GM21381 (cell line): ENCODE measurements at regions not wholly inside any gene's neighbourhood (a gene's known extent, or its start where the extent isn't known, plus 50 kb on each side); places are given as distances from the start of the nearest gene placed in this dataset.

Experiments used
- ATAC-seq: cut with Tn5 transposase; IDR thresholded peaks from one replicate; pipeline ENCODE4 v1.9.1; 2021; ENCODE audit warnings: mild to moderate bottlenecking, moderate library complexity; ENCODE audit not compliant: unreplicated experiment

DNA sequence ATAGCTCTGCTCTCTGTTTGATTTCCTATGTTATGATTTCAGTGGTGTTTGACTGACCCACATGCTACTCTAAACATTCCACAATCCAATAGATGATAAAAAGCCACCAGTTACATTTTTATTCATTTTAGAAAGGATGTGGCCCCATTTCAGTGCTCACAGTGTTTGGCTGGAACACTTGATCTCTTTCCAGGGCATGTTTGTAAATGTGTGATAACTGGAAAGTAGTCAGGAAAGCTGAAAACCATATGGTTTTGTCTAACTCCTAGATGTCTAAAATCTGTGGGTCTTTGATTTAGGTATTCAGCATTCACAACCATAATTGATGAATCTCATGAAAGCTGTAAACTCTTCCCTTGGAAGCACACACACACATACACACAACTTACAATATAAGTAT is 904.9 kb upstream of the AGA start:
- no peak for ATAC-seq

DNA sequence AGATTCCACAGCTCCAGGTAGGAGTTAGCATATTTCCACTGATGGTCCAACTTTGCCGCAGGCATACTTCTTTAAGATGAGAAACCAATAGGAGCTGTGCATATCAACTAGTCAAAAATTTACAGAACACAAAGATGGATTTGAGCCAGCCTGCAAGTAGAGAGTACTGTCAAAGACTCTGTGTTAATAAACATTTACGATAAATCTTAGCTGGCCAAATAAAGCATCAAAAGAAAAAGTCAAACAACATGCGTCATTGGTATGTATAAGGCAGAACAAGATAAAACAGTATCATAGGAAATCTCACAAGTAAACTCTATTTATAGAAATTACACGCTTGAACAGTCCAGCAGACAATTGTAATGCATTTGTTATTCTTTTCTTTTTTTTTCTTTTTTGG is 907.4 kb upstream of the AGA start:
- no peak for ATAC-seq

- ATAC-seq = no peak
Observed at GRCh38 chr4:178351185-178351584, 908.9 kb upstream of the AGA start.

- ATAC-seq = no peak
Observed at GRCh38 chr4:178356725-178357124, 914.5 kb upstream of the AGA start.

- ATAC-seq = no peak
Observed at GRCh38 chr4:178385481-178385880, 943.2 kb upstream of the AGA start.

DNA sequence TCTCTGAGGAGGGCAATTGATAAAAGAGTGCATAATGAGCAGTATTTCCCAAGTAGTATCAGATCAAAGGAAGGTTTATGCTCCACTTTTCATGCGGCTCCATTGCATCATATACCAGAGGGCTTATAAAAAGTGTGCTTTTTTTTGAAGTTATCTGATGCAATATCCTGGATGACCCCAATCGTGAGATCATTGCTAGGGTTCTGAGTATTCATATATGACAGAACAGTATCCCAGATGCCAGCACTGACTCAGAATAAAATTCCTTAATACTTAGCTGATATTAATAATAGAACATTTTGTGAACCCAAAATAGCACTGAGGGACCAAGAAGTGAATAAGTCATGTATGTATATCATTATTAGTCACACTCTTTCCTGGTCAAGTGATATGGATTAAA is 945.5 kb upstream of the AGA start:
- no peak for ATAC-seq

DNA sequence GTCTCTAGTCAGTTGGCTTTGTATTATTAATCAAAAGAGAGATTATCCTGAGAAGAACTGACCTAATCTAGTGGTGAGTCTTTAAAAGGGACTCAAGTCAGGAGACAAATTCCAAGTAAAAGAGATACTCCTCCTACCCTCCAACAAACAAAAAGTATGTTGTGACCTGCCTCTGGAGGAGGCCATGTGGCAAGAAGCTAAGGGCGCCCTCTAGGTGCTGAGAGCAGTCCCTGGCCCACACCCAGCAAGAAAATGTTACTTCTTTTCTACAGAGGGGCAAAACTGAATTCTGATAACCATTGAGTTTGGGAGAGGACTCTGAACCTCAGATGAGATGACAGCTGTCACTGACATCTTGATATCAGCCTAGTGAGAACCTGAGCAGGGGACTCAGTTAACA is 953.6 kb upstream of the AGA start:
- ATAC-seq = no peak

DNA sequence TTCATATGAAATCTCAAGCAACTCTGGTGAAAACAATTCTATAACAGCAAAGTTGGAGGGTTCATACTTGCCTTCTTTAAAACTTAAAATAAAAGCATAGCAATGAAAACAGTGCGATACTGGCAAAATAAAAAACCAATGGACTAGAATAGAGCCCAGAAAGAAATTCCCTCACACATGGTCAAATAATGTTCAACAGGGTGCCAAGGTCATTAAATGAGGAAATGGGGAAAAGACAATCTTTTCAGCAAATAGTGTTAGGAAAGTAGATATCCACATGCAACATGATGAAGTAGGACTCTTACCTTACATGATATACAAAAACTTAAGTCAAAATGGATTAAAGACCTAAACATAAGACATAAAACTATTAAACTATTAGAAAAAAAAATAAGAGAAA is 970.2 kb upstream of the AGA start:
- ATAC-seq = no peak

GRCh38 chr4:178414042-178414441 is 971.8 kb upstream of the AGA start:
- ATAC-seq = no peak

GRCh38 chr4:178414881-178415446 is 972.7 kb upstream of the AGA start:
- no peak for ATAC-seq

DNA sequence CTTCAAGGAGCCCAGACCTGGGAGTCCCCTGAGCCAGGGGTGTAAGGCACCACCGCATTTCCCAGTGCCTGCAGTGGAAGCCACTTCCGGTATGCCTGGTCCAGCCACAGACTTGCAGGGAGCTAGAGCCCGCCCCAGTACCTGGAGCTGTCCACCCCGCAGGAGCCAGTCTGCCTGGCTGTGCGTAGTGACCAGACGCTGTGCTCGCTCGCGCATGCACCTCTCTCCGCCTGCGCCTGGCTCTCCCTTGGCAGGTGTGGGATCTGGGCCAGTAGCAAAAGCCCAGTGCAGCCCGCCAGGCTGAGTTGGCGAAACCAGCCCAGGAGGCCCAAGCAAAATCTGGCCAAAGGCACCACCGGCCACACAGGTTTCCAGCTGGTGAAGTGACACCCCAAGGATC is 973.7 kb upstream of the AGA start:
- ATAC-seq = no peak

GRCh38 chr4:178423366-178423765 is 981.1 kb upstream of the AGA start:
- ATAC-seq = no peak

DNA sequence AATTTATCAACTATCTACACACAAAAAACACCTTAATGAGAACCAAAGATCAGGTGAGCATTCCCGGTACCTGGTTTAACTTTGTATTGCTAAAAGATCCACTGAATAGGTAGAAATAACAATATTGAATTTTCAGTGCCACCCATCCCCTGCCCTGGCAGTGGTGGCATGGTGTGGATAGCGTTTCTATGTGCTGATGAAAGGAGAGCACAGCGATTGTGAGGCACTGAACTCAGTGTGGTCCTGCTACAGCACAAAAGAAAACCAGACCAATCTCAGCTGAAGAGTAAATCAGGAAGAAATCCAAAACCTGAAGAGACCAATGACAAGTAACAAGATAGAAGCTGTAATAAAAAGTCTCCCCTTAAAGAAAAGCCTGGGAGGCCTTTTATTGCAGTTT is 984.6 kb upstream of the AGA start:
- no peak for ATAC-seq

GRCh38 chr4:178427663-178428062 is 985.4 kb upstream of the AGA start:
- no peak for ATAC-seq

GRCh38 chr4:178448372-178449035 is 1006.3 kb upstream of the AGA start:
- no peak for ATAC-seq

- no peak for ATAC-seq
Observed at GRCh38 chr4:178450614-178451013, 1008.4 kb upstream of the AGA start.

- no peak for ATAC-seq
Observed at GRCh38 chr4:178453057-178453456, 1010.8 kb upstream of the AGA start.

DNA sequence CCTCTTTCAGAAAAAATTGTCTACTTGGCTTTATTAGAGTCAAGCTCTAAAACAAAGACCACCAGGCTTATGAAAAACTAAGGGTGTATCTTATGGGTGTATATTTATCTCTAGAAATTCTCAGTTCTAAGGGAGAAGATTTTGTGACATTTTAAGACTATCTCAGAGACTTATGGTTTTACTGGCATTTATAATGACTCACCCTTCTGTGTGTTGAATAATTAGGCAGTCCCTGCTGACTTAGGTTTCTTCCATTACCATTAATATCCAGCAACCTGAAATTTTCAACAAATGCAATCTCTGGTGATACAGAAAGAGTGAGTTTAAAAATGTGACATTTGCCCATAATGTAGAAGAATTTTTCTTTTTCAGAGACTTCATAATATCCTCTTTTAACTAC is 1015.0 kb upstream of the AGA start:
- no peak for ATAC-seq

DNA sequence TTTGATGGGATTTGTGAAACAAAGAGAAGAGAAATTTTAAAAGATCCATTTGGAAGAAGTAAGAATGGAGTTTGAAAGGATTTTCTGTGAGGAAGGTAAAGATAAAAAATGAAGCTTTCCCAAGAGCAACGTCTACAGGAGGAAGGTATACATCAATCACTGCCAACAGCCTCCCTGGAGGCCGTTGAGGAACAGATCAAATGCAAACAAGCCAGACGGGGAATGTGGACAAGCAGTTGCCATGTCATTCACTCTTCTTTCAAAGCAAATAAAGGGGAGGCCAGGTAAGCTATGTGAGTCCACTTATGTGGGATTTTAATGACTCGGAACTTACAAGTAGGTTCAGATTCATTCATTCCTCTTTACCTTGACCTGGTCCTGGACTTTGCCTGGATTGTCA is 1020.5 kb upstream of the AGA start:
- ATAC-seq = no peak

- no peak for ATAC-seq
Observed at GRCh38 chr4:178463747-178464146, 1021.5 kb upstream of the AGA start.

- no peak for ATAC-seq
Observed at GRCh38 chr4:178470996-178471784, 1029.0 kb upstream of the AGA start.

DNA sequence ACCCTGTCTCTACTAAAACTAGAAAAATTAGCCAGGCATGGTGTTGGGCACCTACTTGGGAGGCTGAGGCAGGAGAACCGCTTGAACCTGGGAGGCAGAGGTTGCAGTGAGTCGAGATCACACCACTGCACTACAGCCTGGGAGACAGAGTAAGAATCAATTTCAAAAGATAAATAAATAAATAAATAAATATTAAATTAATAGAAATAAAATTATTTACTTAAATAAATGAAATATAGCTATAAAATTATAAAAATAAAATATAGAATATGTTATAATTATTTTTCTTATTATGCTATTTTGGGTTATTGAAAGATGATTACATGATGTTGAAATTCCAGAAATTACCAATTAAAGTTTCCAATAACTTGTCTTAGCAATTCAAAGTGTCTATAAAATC is 1029.8 kb upstream of the AGA start:
- ATAC-seq = no peak
